OCI-M1 (cell line): ENCODE measurements at regions not wholly inside any gene's neighbourhood (a gene's known extent, or its start where the extent isn't known, plus 50 kb on each side); places are given as distances from the start of the nearest gene placed in this dataset.
"Not testable (repeated sequence)": the region's sequence is repeated elsewhere in the genome, so short reads cannot be mapped to it uniquely, and the experiment has no call there.

ENCODE experiments used
- DNase-seq: peaks from one replicate; lab custom pipeline; 2025; lab: John Stamatoyannopoulos, UW

- DNase-seq: no peak
Observed at GRCh38 chr18:27579364-27579763, 394.3 kb upstream of the CHST9 start.

GRCh38 chr18:27577752-27578151 lies 392.6 kb upstream of the CHST9 start:
- no peak for DNase-seq

GRCh38 chr18:27577265-27577664 lies 392.2 kb upstream of the CHST9 start:
- DNase-seq: no peak

GRCh38 chr18:27567434-27567833 lies 382.3 kb upstream of the CHST9 start:
- no peak for DNase-seq

GRCh38 chr18:27564066-27564465 lies 379.0 kb upstream of the CHST9 start:
- DNase-seq: no peak

GRCh38 chr18:27558388-27559155 lies 373.5 kb upstream of the CHST9 start:
- no peak for DNase-seq

GRCh38 chr18:27556741-27557140 lies 371.6 kb upstream of the CHST9 start:
- no peak for DNase-seq

- no peak for DNase-seq
Observed at GRCh38 chr18:27549335-27550039, 364.4 kb upstream of the CHST9 start.

GRCh38 chr18:27546991-27547390 lies 361.9 kb upstream of the CHST9 start:
- no peak for DNase-seq

GRCh38 chr18:27544206-27544605 lies 359.1 kb upstream of the CHST9 start:
- DNase-seq: no peak

- no peak for DNase-seq
Observed at GRCh38 chr18:27541293-27541692, 356.2 kb upstream of the CHST9 start.

- peak; percentile 5 for DNase-seq
Observed at GRCh38 chr18:27540111-27540510, 355.0 kb upstream of the CHST9 start.

GRCh38 chr18:27528925-27529521 lies 343.9 kb upstream of the CHST9 start:
- no peak for DNase-seq

- DNase-seq: no peak
Observed at GRCh38 chr18:27527856-27528255, 342.7 kb upstream of the CHST9 start.

GRCh38 chr18:27520401-27520800 lies 335.3 kb upstream of the CHST9 start:
- DNase-seq: no peak

- not testable (repeated sequence) for DNase-seq
Observed at GRCh38 chr18:27510036-27510633, 325.0 kb upstream of the CHST9 start.

GRCh38 chr18:27501671-27502070 lies 316.6 kb upstream of the CHST9 start:
- no peak for DNase-seq

GRCh38 chr18:27500531-27500930 lies 315.4 kb upstream of the CHST9 start:
- DNase-seq: no peak

- no peak for DNase-seq
Observed at GRCh38 chr18:27497246-27497645, 312.1 kb upstream of the CHST9 start.

GRCh38 chr18:27493182-27493581 lies 308.1 kb upstream of the CHST9 start:
- DNase-seq: no peak

- no peak for DNase-seq
Observed at GRCh38 chr18:27491772-27492171, 306.7 kb upstream of the CHST9 start.

- DNase-seq: no peak
Observed at GRCh38 chr18:27483276-27483675, 298.2 kb upstream of the CHST9 start.

GRCh38 chr18:27478459-27478858 lies 293.4 kb upstream of the CHST9 start:
- no peak for DNase-seq
